ENCODE measurements at regions not wholly inside any gene's neighbourhood (a gene's known extent, or its start where the extent isn't known, plus 50 kb on each side); places are given as distances from the start of the nearest gene placed in this dataset.

GRCh38 chr1:235923466-235924021 lies 56.8 kb upstream of the LYST start (continued):
- peak; percentile 58 for TF ChIP-seq MTA2 (IDR thresholded peaks at IDR 0.05; ENCODE audit: low read depth)
- TF ChIP-seq MEF2A (IDR thresholded peaks at IDR 0.05; ENCODE audit: insufficient read depth, low read depth, low read length) = peak; percentile 69; the same call in 1 of the 2 replicates
- TF ChIP-seq NR2F1 (conservative IDR thresholded peaks at IDR 0.05) = peak; percentile 83
- TF ChIP-seq NBN (IDR thresholded peaks at IDR 0.05) = no peak
- TF ChIP-seq MEF2B (IDR thresholded peaks at IDR 0.05; ENCODE audit: partially characterized antibody, poor library complexity, severe bottlenecking) = peak; percentile 93

- Histone ChIP-seq H3K27me3 (replicated peaks in 1 of 2; ENCODE audit: control insufficient read depth in 2 of 2, insufficient read depth in 2 of 2, low read length in 1 of 2) (no peaks in the 10 kb centered on the region), H3K79me2 (ENCODE audit: control insufficient read depth, insufficient read depth, low read length) (no peaks in the 10 kb centered on the region), H3K4me3 (no peak overlapping the region), H3K9ac (ENCODE audit: control insufficient read depth, insufficient read depth, low read length) (no peak overlapping the region), H4K20me1 (ENCODE audit: control insufficient read depth, insufficient read depth) (no peaks in the 10 kb centered on the region), H3K36me3 (ENCODE audit: control insufficient read depth in 2 of 2, insufficient read depth in 2 of 2, low read length in 1 of 2) (no peaks in the 10 kb centered on the region), H3K4me2 (ENCODE audit: control insufficient read depth, insufficient read depth) (no peak overlapping the region), H3K9me3 (replicated peaks; ENCODE audit: control insufficient read depth, insufficient read depth, low read length) (no peaks in the 10 kb centered on the region), H2AFZ (ENCODE audit: control insufficient read depth, low read depth, low read length) (no peak overlapping the region), H3K4me1 (ENCODE audit: control insufficient read depth, insufficient read depth, low read length) (peaks cover 10% of the 10 kb centered on the region), H3K27ac (ENCODE audit: control insufficient read depth, insufficient read depth) (no peak overlapping the region)
- ATAC-seq = no peak
- in situ Hi-C loops (cut with MboI) = no loop called here
- no TSS peak for BruUV-seq (replicated peaks)
- ChIA-PET SMC1A (ENCODE audit: uncharacterized antibody, unreplicated experiment) (interaction anchor here (0.8 to 1.2 kb wide), 6 partner anchors 10 to 51 kb away, joined by 3 to 5 read pairs (median 3); no protein-coding TSS in a partner anchor), POLR2A (interaction anchor here (0.6 kb wide), 1 partner anchor 13 kb away, joined by 4 read pairs; no protein-coding TSS in a partner anchor), RAD21 (ENCODE audit: unreplicated experiment) (interaction anchor here (0.9 kb wide), 1 partner anchor 55 kb away, joined by 4 read pairs; the partner anchor contains the start of gene LYST), CTCF (interaction anchor here (0.9 to 1.1 kb wide), 2 partner anchors 51 to 77 kb away, joined by 3 read pairs; no protein-coding TSS in a partner anchor)
- FAIRE-seq = no peak
- WGBS (ENCODE audit: insufficient coverage, insufficient replicate concordance, low lambda C conversion rate, missing lambda C conversion rate) = 70% methylated on average over 11 of the region's 12 CpGs
- DNase-seq (ENCODE audit: low read depth, low spot score) = no peak
- intact Hi-C loops (cut with micrococcal nuclease; ENCODE audit: unreplicated experiment) = no loop called here
- TF ChIP-seq IKZF1 (conservative IDR thresholded peaks at IDR 0.05) = no peak
- no peak for TF ChIP-seq BCL11A (IDR thresholded peaks at IDR 0.05; ENCODE audit: low read depth, low read length)
- no peak for TF ChIP-seq KAT2A (conservative IDR thresholded peaks at IDR 0.05; ENCODE audit: control insufficient read depth, low read depth, low read length)
- TF ChIP-seq MAX (IDR thresholded peaks at IDR 0.05; ENCODE audit: low read depth, low read length) = no peak
- no peak for TF ChIP-seq PRDM15 (CRISPR knock-in tag; IDR thresholded peaks at IDR 0.05)
- no peak for TF ChIP-seq ETV6 (conservative IDR thresholded peaks at IDR 0.05 in 1 of 2, IDR thresholded peaks at IDR 0.05 in 1 of 2; ENCODE audit: borderline replicate concordance in 1 of 2, low read depth in 1 of 2)
- TF ChIP-seq ZNF207 (IDR thresholded peaks at IDR 0.05; ENCODE audit: borderline replicate concordance) = no peak
- no peak for TF ChIP-seq CBFB (IDR thresholded peaks at IDR 0.05; ENCODE audit: low read depth)
- no peak for TF ChIP-seq MXI1 (IDR thresholded peaks at IDR 0.05; ENCODE audit: low read depth, low read length)
- no peak for TF ChIP-seq SMARCA5 (IDR thresholded peaks at IDR 0.05)
- no peak for TF ChIP-seq CHD1 (IDR thresholded peaks at IDR 0.05; ENCODE audit: low read depth, low read length)
- no peak for TF ChIP-seq SMAD1 (IDR thresholded peaks at IDR 0.05; ENCODE audit: low read depth, partially characterized antibody)
- no peak for TF ChIP-seq ATF7 (IDR thresholded peaks at IDR 0.05; ENCODE audit: low read depth)
- no peak for TF ChIP-seq SPI1 (IDR thresholded peaks at IDR 0.05; ENCODE audit: borderline replicate concordance, insufficient read depth, low read depth, low read length)
- no peak for TF ChIP-seq IRF4 (IDR thresholded peaks at IDR 0.05; ENCODE audit: low read depth, low read length)
Observed at GRCh38 chr1:235920596-235921375, 54.1 kb upstream of the LYST start.
